Right lobe of liver (tissue), 6 donors: ENCODE measurements at regions not wholly inside any gene's neighbourhood (a gene's known extent, or its start where the extent isn't known, plus 50 kb on each side); places are given as distances from the start of the nearest gene placed in this dataset.
"Not testable (repeated sequence)": the region's sequence is repeated elsewhere in the genome, so short reads cannot be mapped to it uniquely, and the experiment has no call there.

Source experiments
- ATAC-seq, 4 donors: fragments of 200-7000 bp; cut with Tn5 transposase; one replicate each; pipeline ENCODE4 v1.9.1; 2020; ENCODE audit warnings: mild to moderate bottlenecking in 4 of 4, moderate library complexity in 4 of 4
- DNase-seq, 3 donors: peaks; one replicate each; pipeline ENCODE4 v3.0.0-alpha.2; 2020
- H3K27ac ChIP-seq, 3 donors: fragments of 200-600 bp; one replicate each; pipeline ENCODE4 v1.8.0; 2022
- H3K27me3 ChIP-seq, 2 donors: fragments of 200-600 bp; one replicate each; pipeline ENCODE4 v1.8.0; 2022
- H3K36me3 ChIP-seq, 4 donors: fragments of 200-600 bp; sonication (generic) in 1 of 4; one replicate each; pipeline versions ENCODE4 v1.5.1 to v1.8.0; 2017 to 2022; ENCODE audit warnings: control low read depth in 1 of 4
- H3K4me1 ChIP-seq, 4 donors: fragments of 200-600 bp; sonication (generic) in 1 of 4; one replicate each; pipeline versions ENCODE4 v1.5.1 to v1.8.0; 2017 to 2022; ENCODE audit warnings: control low read depth in 1 of 4
- H3K4me3 ChIP-seq, 3 donors: fragments of 200-600 bp; one replicate each; pipeline ENCODE4 v1.8.0; 2022
- H3K9me3 ChIP-seq, 4 donors: fragments of 200-600 bp; sonication (generic) in 1 of 4; one replicate each; pipeline versions ENCODE4 v1.5.1 to v1.8.0; 2017 to 2022; ENCODE audit warnings: control low read depth in 1 of 4
- WGBS: methylation state at CpG from one replicate; pipeline ENCODE4 v1.1.6; 2018; ENCODE audit warnings: low coverage, low lambda C conversion rate; ENCODE audit not compliant: insufficient coverage; ENCODE audit errors: missing lambda C conversion rate; 5-methylcytosine and 5-hydroxymethylcytosine counted together
- intact Hi-C, 2 donors: fragments of 100-400 bp; cut with DNase I; formaldehyde crosslinking; loops; one replicate each; pipeline versions ENCODE4 v1.11.2 to v1.14.1; 2022
- donor health status: DM: no; HTN: yes; CAD: no.
- donor health status: DM: no; HTN: no; CAD: no.
- donor health status: DM: no; HTN: no; CAD: no.
- donor health status: DM: no; HTN: yes; CAD: no.
- donor health status: DM: no; HTN: yes; CAD: no.

DNA sequence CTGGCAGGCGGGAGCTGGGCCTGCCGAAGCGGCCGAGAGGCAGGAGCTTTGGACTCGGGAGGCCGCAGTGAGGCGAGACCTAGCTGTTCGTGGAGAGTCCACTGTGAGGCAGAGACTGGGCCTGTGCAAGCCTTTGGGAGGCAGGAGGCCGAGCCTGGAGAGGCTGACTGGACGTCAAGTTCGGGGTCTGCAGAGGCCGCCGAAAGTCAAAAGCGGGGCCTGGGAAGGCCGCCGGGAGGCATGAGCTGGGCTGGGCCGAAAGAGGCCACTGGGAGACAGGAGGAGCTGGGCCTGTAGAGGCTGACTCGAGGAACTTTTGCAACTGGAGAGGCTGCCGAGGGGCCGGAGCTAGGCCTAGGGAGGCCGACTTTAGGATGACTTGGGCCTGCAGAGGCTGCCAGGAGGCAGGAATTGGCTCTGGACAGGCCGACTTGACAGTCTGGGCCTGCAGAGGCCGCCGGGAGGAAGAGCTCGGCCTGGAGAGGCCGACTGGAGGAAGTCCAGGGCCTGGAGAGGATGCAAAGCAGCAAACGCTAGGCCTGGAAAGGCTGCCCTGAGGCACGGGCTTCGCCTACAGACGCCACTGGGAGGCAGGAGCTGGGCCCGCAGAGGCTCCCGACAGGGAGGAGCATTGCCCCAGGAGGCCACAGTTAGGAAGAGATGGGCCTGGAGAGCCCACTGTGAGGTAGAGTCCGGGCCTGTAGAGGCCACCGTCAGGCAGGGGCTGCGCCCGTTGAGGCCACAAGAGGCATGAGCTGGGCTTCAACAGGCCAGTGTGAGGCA lies 304.0 kb downstream of the ZNF479 start:
- H3K36me3 ChIP-seq, DNase-seq, intact Hi-C loops, H3K4me1 ChIP-seq, H3K9me3 ChIP-seq, ATAC-seq, H3K27me3 ChIP-seq, H3K27ac ChIP-seq, H3K4me3 ChIP-seq: not testable (repeated sequence)
- WGBS, result 77% methylated on average over 6 of the region's 36 CpGs

DNA sequence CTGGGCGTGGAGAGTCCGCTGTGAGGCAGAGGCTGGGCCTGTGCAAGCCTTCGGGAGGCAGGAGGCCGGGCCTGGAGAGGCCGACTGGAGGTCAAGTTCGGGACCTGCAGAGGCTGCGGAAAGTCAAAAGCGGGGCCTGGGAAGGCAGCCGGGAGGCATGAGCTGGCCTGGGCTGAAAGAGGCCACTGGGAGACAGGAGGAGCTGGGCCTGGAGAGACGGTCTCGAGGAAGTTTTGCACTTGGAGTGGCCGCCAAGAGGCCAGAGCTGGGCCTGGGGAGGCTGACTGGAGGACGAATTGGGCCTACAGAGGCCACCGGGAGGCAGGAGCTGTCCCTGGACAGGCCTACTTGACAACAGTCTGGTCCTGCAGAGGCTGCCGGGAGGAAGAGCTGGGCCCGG lies 304.7 kb downstream of the ZNF479 start:
- ATAC-seq, H3K27ac ChIP-seq, H3K9me3 ChIP-seq, H3K27me3 ChIP-seq, intact Hi-C loops, DNase-seq, H3K4me3 ChIP-seq, H3K36me3 ChIP-seq, H3K4me1 ChIP-seq: not testable (repeated sequence)
- 82% methylated on average over 4 of the region's 16 CpGs for WGBS

DNA sequence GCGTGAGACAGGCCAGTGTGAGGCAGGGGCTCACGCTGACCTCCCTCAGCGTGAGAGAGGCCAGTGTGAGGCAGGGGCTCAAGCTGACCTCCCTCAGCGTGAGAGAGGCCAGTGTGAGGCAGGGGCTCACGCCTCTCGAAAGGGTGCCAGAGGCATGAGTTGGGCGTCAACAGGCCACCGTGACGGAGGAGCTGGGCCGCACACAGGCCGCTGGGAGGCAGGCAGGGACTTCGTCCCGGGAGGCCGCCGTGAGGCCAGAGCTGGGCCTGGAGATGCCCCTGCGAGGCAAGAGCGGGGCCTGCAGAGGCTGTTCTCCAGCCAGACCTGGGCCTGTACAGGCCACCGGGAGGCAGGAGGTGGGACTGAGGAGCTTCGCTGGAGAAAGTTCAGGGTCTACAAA lies 305.7 kb downstream of the ZNF479 start:
- H3K36me3 ChIP-seq, H3K9me3 ChIP-seq, H3K27me3 ChIP-seq, H3K4me3 ChIP-seq, H3K4me1 ChIP-seq, H3K27ac ChIP-seq, DNase-seq, ATAC-seq, intact Hi-C loops: not testable (repeated sequence)
- WGBS, result 73% methylated on average over 4 of the region's 19 CpGs

DNA sequence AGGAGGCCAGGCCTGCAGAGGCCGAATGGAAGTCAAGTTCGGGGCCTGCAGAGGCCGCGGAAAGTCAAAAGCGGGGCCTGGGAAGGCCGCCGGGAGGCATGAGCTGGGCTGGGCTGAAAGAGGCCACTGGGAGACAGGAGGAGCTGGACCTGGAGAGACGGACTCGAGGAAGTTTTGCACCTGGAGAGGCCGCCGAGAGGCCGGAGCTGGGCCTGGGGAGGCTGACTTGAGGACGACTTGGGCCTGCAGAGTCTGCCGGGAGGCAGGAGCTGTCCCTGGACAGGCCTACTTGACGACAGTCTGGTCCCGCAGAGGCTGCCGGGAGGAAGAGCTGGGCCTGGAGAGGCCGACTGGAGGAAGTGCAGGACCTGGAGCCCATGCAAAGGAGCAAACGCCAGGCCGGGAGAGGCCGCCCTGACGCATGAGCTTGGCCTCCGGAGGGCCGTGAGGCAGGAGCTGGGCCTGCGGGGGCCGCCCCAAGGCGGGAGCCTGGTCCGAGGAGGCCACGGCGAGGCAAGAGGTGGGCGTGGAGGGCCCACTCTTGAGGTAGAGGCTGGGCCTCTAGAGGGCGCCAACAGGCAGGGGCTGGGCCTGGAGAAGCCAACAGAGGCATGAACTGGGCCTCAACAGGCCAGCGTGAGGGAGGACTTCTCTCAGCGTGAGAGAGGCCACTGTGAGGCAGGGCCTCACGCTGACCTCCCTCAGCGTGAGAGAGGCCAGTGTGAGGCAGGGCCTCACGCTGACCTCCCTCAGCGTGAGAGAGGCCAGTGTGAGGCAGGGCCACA lies 306.3 kb downstream of the ZNF479 start:
- intact Hi-C loops, ATAC-seq, H3K4me3 ChIP-seq, H3K4me1 ChIP-seq, H3K27me3 ChIP-seq, H3K27ac ChIP-seq, DNase-seq, H3K36me3 ChIP-seq, H3K9me3 ChIP-seq: not testable (repeated sequence)
- 95% methylated on average over 7 of the region's 38 CpGs for WGBS

DNA sequence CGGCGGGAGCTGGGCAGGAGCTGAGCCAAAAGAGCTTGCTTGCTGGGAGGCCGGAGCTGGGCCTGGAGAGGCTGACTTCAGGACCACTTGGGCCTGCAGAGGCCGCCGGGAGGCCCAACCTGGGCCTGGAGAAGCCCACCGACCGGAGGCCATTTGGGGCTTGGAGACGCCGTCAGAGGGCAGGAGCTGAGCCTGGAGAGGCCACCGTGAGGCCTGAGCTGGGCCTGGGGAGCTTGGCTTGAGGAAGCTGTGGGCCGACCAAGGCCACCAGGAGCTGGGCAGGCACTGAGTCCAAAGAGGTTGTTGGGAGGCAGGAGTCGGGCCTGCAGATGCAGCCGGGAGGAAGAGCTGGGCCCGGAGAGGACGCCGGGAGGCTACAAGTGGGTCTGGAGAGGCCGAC lies 307.1 kb downstream of the ZNF479 start:
- intact Hi-C loops, H3K27ac ChIP-seq, H3K4me1 ChIP-seq, H3K9me3 ChIP-seq, H3K36me3 ChIP-seq, DNase-seq, ATAC-seq, H3K4me3 ChIP-seq, H3K27me3 ChIP-seq: not testable (repeated sequence)
- WGBS, result 76% methylated on average over 6 of the region's 17 CpGs

DNA sequence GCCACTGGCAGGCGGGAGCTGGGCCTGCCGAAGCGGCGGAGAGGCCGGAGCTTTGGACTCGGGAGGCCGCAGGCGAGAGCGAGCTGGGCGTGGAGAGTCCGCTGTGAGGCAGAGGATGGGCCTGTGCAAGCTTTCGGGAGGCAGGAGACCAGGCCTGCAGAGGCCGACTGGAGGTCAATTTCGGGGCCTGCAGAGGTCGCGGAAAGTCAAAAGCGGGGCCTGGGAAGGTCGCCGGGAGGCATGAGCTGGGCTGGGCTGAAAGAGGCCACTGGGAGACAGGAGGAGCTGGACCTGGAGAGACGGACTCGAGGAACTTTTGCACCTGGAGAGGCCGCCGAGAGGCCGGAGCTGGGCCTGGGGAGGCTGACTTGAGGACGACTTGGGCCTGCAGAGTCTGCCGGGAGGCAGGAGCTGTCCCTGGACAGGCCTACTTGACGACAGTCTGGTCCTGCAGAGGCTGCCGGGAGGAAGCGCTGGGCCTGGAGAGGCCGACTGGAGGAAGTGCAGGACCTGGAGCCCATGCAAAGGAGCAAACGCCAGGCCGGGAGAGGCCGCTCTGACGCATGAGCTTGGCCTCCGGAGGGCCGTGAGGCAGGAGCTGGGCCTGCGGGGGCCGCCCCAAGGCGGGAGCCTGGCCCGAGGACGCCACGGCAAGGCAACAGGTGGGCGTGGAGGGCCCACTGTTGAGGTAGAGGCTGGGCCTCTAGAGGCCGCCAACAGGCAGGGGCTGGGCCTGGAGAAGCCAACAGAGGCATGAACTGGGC lies 308.2 kb downstream of the ZNF479 start:
- H3K4me3 ChIP-seq, ATAC-seq, H3K27me3 ChIP-seq, intact Hi-C loops, H3K4me1 ChIP-seq, H3K27ac ChIP-seq, H3K36me3 ChIP-seq, H3K9me3 ChIP-seq: not testable (repeated sequence)
- WGBS, result 93% methylated on average over 8 of the region's 44 CpGs
- DNase-seq, result peak in 1 of 3 donors; percentile 52

DNA sequence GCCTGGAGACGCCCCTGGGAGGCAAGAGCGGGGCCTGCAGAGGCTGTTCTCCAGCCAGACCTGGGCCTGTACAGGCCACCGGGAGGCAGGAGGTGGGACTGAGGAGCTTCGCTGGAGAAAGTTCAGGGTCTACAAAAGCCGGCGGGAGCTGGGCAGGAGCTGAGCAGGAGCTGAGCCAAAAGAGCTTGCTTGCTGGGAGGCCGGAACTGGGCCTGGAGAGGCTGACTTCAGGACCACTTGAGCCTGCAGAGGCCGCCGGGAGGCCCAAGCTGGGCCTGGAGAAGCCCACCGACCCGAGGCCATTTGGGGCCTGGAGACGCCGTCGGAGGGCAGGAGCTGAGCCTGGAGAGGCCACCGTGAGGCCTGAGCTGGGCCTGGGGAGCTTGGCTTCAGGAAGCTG lies 309.0 kb downstream of the ZNF479 start:
- DNase-seq, H3K36me3 ChIP-seq, H3K4me1 ChIP-seq, H3K4me3 ChIP-seq, ATAC-seq, H3K27ac ChIP-seq, H3K27me3 ChIP-seq, intact Hi-C loops, H3K9me3 ChIP-seq: not testable (repeated sequence)
- no CpG with 5 or more reads among the region's 15 CpGs for WGBS

DNA sequence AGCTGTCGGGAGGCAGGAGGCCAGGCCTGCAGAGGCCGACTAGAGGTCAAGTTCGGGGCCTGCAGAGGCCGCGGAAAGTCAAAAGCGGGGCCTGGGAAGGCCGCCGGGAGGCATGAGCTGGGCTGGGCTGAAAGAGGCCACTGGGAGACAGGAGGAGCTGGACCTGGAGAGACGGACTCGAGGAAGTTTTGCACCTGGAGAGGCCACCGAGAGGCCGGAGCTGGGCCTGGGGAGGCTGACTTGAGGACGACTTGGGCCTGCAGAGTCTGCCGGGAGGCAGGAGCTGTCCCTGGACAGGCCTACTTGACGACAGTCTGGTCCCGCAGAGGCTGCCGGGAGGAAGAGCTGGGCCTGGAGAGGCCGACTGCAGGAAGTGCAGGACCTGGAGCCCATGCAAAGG lies 310.1 kb downstream of the ZNF479 start:
- DNase-seq, ATAC-seq, H3K4me3 ChIP-seq, H3K36me3 ChIP-seq, H3K27me3 ChIP-seq, H3K9me3 ChIP-seq, intact Hi-C loops, H3K27ac ChIP-seq, H3K4me1 ChIP-seq: not testable (repeated sequence)
- WGBS, result 92% methylated on average over 7 of the region's 18 CpGs

DNA sequence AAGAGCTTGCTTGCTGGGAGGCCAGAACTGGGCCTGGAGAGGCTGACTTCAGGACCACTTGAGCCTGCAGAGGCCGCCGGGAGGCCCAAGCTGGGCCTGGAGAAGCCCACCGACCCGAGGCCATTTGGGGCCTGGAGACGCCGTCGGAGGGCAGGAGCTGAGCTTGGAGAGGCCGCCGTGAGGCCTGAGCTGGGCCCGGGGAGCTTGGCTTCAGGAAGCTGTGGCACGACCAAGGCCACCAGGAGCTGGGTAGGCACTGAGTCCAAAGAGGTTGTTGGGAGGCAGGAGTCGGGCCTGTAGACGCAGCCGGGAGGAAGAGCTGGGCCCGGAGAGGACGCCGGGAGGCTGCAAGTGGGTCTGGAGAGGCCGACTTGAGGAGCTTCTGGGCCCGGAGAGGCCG lies 310.7 kb downstream of the ZNF479 start:
- ATAC-seq, intact Hi-C loops: not testable (repeated sequence)

DNA sequence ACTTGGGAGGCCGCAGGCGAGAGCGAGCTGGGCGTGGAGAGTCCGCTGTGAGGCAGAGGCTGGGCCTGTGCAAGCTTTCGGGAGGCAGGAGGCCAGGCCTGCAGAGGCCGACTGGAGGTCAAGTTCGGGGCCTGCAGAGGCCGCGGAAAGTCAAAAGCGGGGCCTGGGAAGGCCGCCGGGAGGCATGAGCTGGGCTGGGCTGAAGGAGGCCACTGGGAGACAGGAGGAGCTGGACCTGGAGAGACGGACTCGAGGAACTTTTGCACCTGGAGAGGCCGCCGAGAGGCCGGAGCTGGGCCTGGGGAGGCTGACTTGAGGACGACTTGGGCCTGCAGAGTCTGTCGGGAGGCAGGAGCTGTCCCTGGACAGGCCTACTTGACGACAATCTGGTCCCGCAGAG lies 314.0 kb downstream of the ZNF479 start:
- H3K27ac ChIP-seq, H3K36me3 ChIP-seq, intact Hi-C loops, DNase-seq, H3K27me3 ChIP-seq, H3K9me3 ChIP-seq, H3K4me3 ChIP-seq, H3K4me1 ChIP-seq, ATAC-seq: not testable (repeated sequence)
- no CpG with 5 or more reads among the region's 22 CpGs for WGBS

More for the DNA sequence above, 310.7 kb downstream of the ZNF479 start:
- not testable (repeated sequence) for H3K27ac ChIP-seq, H3K4me3 ChIP-seq, H3K9me3 ChIP-seq, H3K36me3 ChIP-seq, DNase-seq, H3K27me3 ChIP-seq, H3K4me1 ChIP-seq
- 93% methylated on average over 5 of the region's 20 CpGs for WGBS

DNA sequence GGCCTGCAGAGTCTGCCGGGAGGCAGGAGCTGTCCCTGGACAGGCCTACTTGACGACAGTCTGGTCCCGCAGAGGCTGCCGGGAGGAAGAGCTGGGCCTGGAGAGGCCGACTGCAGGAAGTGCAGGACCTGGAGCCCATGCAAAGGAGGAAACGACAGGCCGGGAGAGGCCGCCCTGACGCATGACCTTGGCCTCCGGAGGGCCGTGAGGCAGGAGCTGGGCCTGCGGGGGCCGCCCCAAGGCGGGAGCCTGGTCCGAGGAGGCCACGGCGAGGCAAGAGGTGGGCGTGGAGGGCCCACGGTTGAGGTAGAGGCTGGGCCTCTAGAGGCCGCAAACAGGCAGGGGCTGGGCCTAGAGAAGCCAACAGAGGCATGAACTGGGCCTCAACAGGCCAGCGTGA lies 317.3 kb downstream of the ZNF479 start:
- H3K27me3 ChIP-seq, ATAC-seq, DNase-seq, H3K9me3 ChIP-seq, H3K36me3 ChIP-seq, H3K4me1 ChIP-seq, intact Hi-C loops, H3K27ac ChIP-seq, H3K4me3 ChIP-seq: not testable (repeated sequence)
- WGBS, result 91% methylated on average over 7 of the region's 21 CpGs
